Hepatocyte (in vitro differentiated cells): ENCODE measurements at regions not wholly inside any gene's neighbourhood (a gene's known extent, or its start where the extent isn't known, plus 50 kb on each side); places are given as distances from the start of the nearest gene placed in this dataset.

Experiments used
- CTCF ChIP-seq: fragments of 200-600 bp; sonication (generic); IDR thresholded peaks from 2 replicates; pipeline ENCODE4 v1.5.1; 2016; ENCODE audit warnings: antibody characterized with exemption, mild to moderate bottlenecking; ENCODE audit not compliant: poor library complexity
- EZH2 ChIP-seq: fragments of 200-600 bp; sonication (generic); IDR thresholded peaks from 2 replicates; pipeline ENCODE4 v1.6.1; 2016; ENCODE audit warnings: antibody characterized with exemption, mild to moderate bottlenecking, borderline replicate concordance
- EZH2phosphoT487 ChIP-seq: fragments of 200-600 bp; sonication (generic); IDR thresholded peaks from one replicate; pipeline ENCODE4 v1.6.1; 2018; ENCODE audit warnings: antibody characterized with exemption, mild to moderate bottlenecking, low read depth, moderate library complexity; ENCODE audit not compliant: unreplicated experiment, severe bottlenecking

DNA sequence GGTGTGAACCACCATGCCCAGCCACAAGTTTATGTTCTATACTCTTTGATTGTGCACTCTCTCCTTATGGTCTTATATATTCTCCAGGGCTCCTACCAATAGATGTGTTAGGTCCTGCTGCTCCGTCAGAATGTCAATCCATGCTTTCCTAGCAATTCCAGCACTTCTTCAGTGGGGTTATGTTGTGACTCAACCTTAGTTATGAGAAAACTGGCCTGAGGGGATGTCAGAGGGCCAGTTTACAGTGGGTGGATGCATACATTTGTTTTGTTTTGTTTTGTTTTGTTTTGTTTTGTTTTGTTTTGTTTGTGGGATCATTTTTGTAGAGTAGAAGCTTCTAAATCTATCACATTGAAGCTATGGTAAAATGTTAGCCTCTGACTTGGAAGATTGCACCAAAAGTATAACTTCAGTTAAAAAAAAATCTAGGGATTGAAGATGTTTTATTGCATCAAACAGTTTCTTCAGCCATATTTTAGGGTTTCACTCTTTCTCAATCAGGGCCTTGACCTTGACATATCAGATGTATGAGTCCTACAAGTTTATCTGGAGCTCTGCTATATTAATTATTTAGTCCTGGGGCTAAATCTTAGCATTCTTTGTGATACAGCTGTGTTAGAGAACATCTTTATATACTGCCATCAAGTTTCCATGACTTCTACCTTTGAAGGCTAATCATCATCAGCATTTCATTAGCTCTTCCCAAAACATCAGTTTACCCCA is 191.6 kb upstream of the CNTN5 start:
- no peak for TF ChIP-seq CTCF
- TF ChIP-seq EZH2: no peak
- no peak for TF ChIP-seq EZH2phosphoT487
